GM19372 (cell line): ENCODE measurements at regions not wholly inside any gene's neighbourhood (a gene's known extent, or its start where the extent isn't known, plus 50 kb on each side); places are given as distances from the start of the nearest gene placed in this dataset.
"Not testable (repeated sequence)": the region's sequence is repeated elsewhere in the genome, so short reads cannot be mapped to it uniquely, and the experiment has no call there.

Source experiments
- ATAC-seq: cut with Tn5 transposase; IDR thresholded peaks from one replicate; pipeline ENCODE4 v1.9.1; 2021; ENCODE audit warnings: mild to moderate bottlenecking, low read depth, moderate library complexity; ENCODE audit not compliant: unreplicated experiment

GRCh38 chr5:131008329-131008728 lies 156.7 kb downstream of the HINT1 start:
- no peak for ATAC-seq

GRCh38 chr5:131005963-131006684 lies 158.9 kb downstream of the HINT1 start:
- no peak for ATAC-seq

DNA sequence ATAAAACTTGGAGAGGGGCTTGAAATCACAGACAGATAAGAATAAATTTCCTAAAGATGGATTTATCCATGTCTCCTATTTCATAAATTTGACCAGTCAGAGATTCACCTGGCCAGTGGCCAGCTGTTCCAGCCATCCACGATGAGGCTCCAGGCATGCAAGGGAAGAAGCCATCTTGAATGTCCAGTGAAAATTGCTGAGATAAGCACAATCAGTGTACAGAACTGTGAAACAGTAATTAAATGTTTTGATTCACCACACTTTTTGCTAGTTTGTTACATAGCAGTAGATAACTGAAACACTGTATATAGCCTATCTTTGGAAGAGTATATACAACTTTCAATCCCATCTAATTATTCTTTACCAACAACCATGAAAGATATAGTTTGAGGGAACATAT lies 163.5 kb downstream of the HINT1 start:
- ATAC-seq = no peak

DNA sequence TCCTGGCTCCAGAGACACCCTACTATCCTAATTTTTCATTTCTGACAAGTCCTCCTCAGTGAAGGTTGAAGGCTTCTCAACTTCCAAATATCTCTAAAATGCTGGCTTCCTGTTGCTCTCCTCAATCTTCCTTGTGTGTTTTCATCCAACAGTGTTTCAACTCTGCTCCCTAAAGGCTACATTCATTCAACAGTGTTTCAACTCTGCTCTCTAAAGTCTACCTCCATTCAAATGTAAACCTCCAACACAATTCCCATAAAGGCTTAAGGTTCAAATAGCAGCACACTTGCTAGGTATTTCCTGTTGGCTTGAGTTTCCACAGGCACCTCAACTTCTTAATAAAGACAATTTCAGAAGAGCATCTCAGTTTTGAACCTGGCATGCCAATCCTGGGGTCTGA lies 164.8 kb downstream of the HINT1 start:
- ATAC-seq = no peak

- ATAC-seq = not testable (repeated sequence)
Measured at GRCh38 chr5:130996720-130997119, 168.3 kb downstream of the HINT1 start.

- no peak for ATAC-seq
Measured at GRCh38 chr5:130995851-130996250, 169.2 kb downstream of the HINT1 start.

DNA sequence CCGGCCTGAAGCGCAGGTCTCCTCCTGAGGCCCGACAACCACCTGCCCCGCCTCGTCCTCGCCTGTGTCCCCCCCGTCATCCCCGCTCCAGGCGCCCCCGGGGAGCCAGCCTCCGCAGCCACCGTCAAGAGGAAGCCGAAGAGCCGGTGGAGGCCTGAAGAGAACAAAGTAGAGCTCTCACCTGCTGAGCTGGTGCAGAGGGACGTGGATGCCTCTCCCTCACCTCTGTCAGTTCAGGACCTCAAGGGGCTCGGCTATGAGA lies 169.9 kb downstream of the HINT1 start:
- ATAC-seq = no peak

DNA sequence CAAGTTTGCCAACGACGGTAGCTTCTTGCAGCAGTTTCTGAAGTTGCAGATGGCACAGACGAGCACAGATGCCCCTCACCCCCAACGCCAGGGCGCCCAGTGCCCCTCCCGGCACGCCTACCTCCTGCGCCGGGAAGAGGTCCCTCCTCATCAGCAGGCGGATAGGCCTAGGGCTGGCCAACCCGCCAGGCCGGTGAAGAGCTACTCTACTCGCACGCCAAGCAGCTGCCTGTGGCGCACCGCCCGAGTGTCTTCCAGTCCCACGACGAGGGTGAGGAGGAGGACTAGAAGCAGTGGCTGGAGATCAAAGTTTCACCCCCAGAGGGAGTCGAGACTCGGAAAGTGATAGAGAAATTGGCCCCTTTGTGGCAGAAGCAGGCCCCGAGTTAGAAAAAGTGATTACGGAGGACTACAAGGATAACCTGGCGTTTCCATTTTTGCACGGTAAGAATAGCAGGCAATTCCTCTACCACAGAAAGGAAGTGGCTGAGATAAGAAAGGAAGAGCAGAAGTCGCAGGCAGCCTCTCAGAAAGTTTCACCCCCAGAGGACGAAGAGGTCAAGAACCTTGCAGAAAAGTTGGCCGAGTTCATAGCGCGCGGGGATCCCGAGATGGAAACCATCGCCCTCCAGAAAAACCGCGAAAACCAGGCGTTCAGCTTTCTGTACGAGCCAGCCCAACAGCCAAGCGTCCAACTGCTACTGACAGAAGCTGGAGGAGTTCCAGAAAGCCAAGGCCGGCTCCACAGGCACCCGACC lies 170.4 kb downstream of the HINT1 start:
- ATAC-seq = no peak

- no peak for ATAC-seq
Measured at GRCh38 chr5:130992621-130993020, 172.4 kb downstream of the HINT1 start.

DNA sequence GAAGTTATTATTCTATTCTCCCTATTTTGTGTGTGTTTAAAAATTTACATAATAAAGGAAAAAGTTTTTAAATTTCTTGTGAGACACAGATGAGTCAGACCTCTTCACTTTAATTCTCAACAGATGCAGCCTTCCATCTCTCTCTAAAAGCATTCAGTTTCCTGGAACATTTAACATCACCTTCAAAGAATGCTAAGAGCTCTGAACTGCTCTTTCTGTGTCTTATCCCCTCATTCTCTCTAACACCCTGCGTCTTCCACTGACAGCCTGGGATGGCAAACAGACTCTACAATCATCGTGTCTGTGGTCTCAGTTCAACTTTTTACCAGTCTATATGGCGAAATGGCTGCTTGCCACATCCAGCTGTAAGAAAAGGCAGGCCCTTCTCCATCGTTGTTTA lies 173.0 kb downstream of the HINT1 start:
- no peak for ATAC-seq

GRCh38 chr5:130985776-130986175 lies 179.3 kb downstream of the HINT1 start:
- ATAC-seq = no peak

- ATAC-seq = no peak
Measured at GRCh38 chr5:130981663-130982062, 183.4 kb downstream of the HINT1 start.

GRCh38 chr5:130978475-130978874 lies 186.6 kb downstream of the HINT1 start:
- ATAC-seq = no peak

DNA sequence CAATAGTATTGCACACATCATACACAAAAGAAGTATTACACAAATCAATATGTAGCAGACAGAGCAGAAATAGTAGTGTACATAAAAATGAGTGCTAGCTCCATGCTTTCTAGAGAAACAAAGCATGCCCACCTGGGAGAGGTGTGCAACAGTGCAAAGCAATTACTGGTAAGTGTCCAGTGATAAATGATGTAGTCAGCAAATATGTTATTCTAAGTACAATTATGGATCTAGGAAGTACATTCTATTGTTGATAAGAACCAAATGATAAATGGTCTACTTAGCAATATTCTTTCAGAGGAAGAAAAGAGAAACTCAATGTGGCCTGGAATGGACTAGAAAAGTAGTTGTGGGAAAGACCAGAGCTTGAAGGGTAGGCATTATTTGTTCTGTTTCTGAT lies 188.6 kb downstream of the HINT1 start:
- ATAC-seq = no peak

DNA sequence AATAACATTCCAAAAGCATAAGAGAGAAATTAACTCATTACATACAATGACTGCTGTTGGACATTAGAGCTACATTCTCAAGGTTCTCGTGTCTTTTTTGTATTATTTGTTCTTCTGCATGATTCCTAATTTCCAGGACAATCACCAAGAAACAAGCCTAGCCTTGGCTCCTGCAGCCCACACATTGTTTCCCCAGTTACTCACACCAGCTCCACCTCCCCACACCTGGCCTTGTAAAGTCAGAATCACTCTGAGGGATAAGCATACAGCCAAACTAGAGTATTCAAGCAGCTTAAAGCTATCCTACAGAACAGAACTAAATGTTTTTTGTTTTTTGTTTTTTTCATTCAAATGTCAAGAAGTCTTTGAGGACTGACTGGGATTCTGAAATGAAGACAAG lies 189.2 kb downstream of the HINT1 start:
- no peak for ATAC-seq

- no peak for ATAC-seq
Measured at GRCh38 chr5:130975299-130975698, 189.8 kb downstream of the HINT1 start.

- ATAC-seq = no peak
Measured at GRCh38 chr5:130974021-130974683, 190.9 kb downstream of the HINT1 start.

- ATAC-seq = no peak
Measured at GRCh38 chr5:130966990-130967525, 198.0 kb downstream of the HINT1 start.

DNA sequence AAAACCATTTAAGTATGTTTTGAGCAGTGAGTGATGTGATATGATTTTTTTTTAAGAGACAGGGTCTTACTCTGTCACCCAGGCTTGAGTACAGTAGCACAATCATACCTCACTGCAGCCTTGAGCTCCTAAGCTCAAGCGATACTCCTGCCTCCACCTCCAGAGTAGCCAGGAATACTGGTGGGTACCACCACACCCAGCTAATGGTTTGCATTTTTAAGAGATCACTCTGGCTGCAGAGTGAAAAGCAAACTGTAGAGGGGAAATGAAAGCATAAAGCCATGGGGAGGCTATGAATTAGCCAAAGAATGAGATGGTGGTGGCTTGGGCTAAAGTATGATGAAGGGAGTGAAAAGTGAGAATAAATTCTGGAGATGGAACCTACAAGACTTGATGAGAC lies 199.1 kb downstream of the HINT1 start:
- no peak for ATAC-seq

DNA sequence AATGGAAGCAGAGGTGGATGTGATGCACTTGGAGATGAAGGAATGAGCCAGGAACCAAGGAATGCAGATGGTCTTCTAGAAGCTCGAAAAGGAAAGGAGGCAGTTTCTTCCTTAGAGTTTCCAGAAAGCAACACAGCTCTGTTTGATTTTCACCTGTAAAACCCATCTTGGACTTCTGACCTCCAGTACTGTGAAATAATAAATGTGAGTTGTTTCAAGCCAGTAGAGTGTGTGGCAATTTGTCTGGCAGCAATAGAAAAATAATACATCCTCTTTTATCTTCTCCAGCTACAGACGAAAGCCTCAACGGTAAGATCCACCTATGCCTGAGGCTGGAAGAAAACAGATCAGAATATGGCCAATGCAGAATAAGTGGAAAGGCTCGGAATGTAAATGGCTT lies 199.7 kb downstream of the HINT1 start:
- ATAC-seq = no peak
